ENCODE measurements at regions not wholly inside any gene's neighbourhood (a gene's known extent, or its start where the extent isn't known, plus 50 kb on each side); places are given as distances from the start of the nearest gene placed in this dataset.
A peak's percentile ranks its signal among the peaks of the same experiment; 100 is the strongest.

GRCh38 chr15:88315221-88315878, 58.8 kb upstream of the NTRK3 start:
- Mint-ChIP-seq H3K4me3 (ENCODE audit: unreplicated experiment) (no peak overlapping the region), H3K27me3 (ENCODE audit: unreplicated experiment) (no peaks in the 10 kb centered on the region), H3K9me3 (ENCODE audit: unreplicated experiment) (peaks cover 6% of the 10 kb centered on the region), H3K4me1 (ENCODE audit: low read depth, unreplicated experiment) (no peaks in the 10 kb centered on the region), H3K27ac (ENCODE audit: unreplicated experiment) (no peak overlapping the region), H3K36me3 (ENCODE audit: unreplicated experiment) (peaks cover 23% of the 10 kb centered on the region)
- TF ChIP-seq CTCF (IDR thresholded peaks at IDR 0.05; ENCODE audit: partially characterized antibody, unreplicated experiment), result no peak
- no peak for DNase-seq

- H3K36me3 Mint-ChIP-seq (ENCODE audit: unreplicated experiment), result peaks cover 16% of the 10 kb centered on the region
- H3K9me3 Mint-ChIP-seq (ENCODE audit: unreplicated experiment), result peaks cover 8% of the 10 kb centered on the region
- no peak overlapping the region for H3K27ac Mint-ChIP-seq (ENCODE audit: unreplicated experiment)
- no peak for TF ChIP-seq CTCF (IDR thresholded peaks at IDR 0.05; ENCODE audit: partially characterized antibody, unreplicated experiment)
- H3K27me3 Mint-ChIP-seq (ENCODE audit: unreplicated experiment), result peaks cover 2% of the 10 kb centered on the region
- no peak for DNase-seq
- H3K4me1 Mint-ChIP-seq (ENCODE audit: low read depth, unreplicated experiment), result peaks cover 14% of the 10 kb centered on the region
- H3K4me3 Mint-ChIP-seq (ENCODE audit: unreplicated experiment), result no peak overlapping the region
Observed at GRCh38 chr15:88312941-88313579, 56.5 kb upstream of the NTRK3 start.

- Mint-ChIP-seq H3K9me3 (ENCODE audit: unreplicated experiment) (peaks cover 8% of the 10 kb centered on the region), H3K27me3 (ENCODE audit: unreplicated experiment) (peaks cover 6% of the 10 kb centered on the region), H3K4me1 (ENCODE audit: low read depth, unreplicated experiment) (peaks cover 25% of the 10 kb centered on the region), H3K4me3 (ENCODE audit: unreplicated experiment) (no peak overlapping the region), H3K27ac (ENCODE audit: unreplicated experiment) (no peak overlapping the region), H3K36me3 (ENCODE audit: unreplicated experiment) (peaks cover 9% of the 10 kb centered on the region)
- no peak for TF ChIP-seq CTCF (IDR thresholded peaks at IDR 0.05; ENCODE audit: partially characterized antibody, unreplicated experiment)
- DNase-seq, result no peak
Observed at GRCh38 chr15:88309363-88309762, 52.8 kb upstream of the NTRK3 start.

GRCh38 chr15:88307344-88307743, 50.8 kb upstream of the NTRK3 start:
- H3K36me3 Mint-ChIP-seq (ENCODE audit: unreplicated experiment), result no peaks in the 10 kb centered on the region
- H3K9me3 Mint-ChIP-seq (ENCODE audit: unreplicated experiment), result peaks cover 2% of the 10 kb centered on the region

More at GRCh38 chr15:88307344-88307743, 50.8 kb upstream of the NTRK3 start:
- TF ChIP-seq CTCF (IDR thresholded peaks at IDR 0.05; ENCODE audit: partially characterized antibody, unreplicated experiment), result no peak
- H3K27me3 Mint-ChIP-seq (ENCODE audit: unreplicated experiment), result peaks cover 6% of the 10 kb centered on the region
- H3K27ac Mint-ChIP-seq (ENCODE audit: unreplicated experiment), result peak overlapping the region; percentile 0
- no peak for DNase-seq
- peaks cover 26% of the 10 kb centered on the region for H3K4me1 Mint-ChIP-seq (ENCODE audit: low read depth, unreplicated experiment)
- H3K4me3 Mint-ChIP-seq (ENCODE audit: unreplicated experiment), result no peak overlapping the region
